RWPE1 (cell line): ENCODE measurements at regions not wholly inside any gene's neighbourhood (a gene's known extent, or its start where the extent isn't known, plus 50 kb on each side); places are given as distances from the start of the nearest gene placed in this dataset.

Source experiments
- CTCF ChIA-PET: fragments of 350-600 bp; sonication (Branson Sonifier 250); formaldehyde crosslinking; extraction: SDS; loops from one replicate; lab custom pipeline; 2021; lab: Yijun Ruan, JAX
- POLR2A ChIA-PET: fragments of 400-600 bp; formaldehyde crosslinking; extraction: SDS; loops from one replicate; lab custom pipeline; 2020; ENCODE audit warnings: antibody characterized with exemption; ENCODE audit not compliant: low non-redundant PET; lab: Yijun Ruan, JAX
- DNase-seq: peaks from one replicate; pipeline ENCODE4 v3.0.0; 2012; ENCODE audit warnings: low spot score
- H3K27ac ChIP-seq: fragments of 450-650 bp; 2 replicates; pipeline ENCODE4 v1.5.1; 2017
- CTCF ChIP-seq: fragments of 450-650 bp; conservative IDR thresholded peaks from 2 replicates; pipeline ENCODE4 v1.5.1; 2017; ENCODE audit warnings: low read depth, mild to moderate bottlenecking

GRCh38 chr1:70616946-70617345 lies 205.9 kb downstream of the CTH start:
- POLR2A ChIA-PET = no interaction called here
- no peak overlapping the region for H3K27ac ChIP-seq
- no peak for DNase-seq
- TF ChIP-seq CTCF = no peak
- CTCF ChIA-PET = no interaction called here

GRCh38 chr1:70617728-70618127 lies 206.7 kb downstream of the CTH start:
- POLR2A ChIA-PET = no interaction called here
- DNase-seq = no peak
- CTCF ChIA-PET = no interaction called here
- no peak for TF ChIP-seq CTCF
- no peak overlapping the region for H3K27ac ChIP-seq

GRCh38 chr1:70627910-70628309 lies 216.8 kb downstream of the CTH start:
- CTCF ChIA-PET = no interaction called here
- no peak for TF ChIP-seq CTCF
- no peak overlapping the region for H3K27ac ChIP-seq

GRCh38 chr1:70628973-70629372 lies 217.9 kb downstream of the CTH start:
- no peak for DNase-seq

More at GRCh38 chr1:70627910-70628309, 216.8 kb downstream of the CTH start:
- POLR2A ChIA-PET = no interaction called here
- no peak for DNase-seq

GRCh38 chr1:70633004-70633403 lies 221.9 kb downstream of the CTH start:
- DNase-seq = no peak
- ChIA-PET CTCF (no interaction called here), POLR2A (no interaction called here)
- TF ChIP-seq CTCF = no peak
- H3K27ac ChIP-seq = no peak overlapping the region

More at GRCh38 chr1:70628973-70629372, 217.9 kb downstream of the CTH start:
- ChIA-PET POLR2A (no interaction called here), CTCF (no interaction called here)
- TF ChIP-seq CTCF = no peak
- H3K27ac ChIP-seq = no peak overlapping the region

GRCh38 chr1:70635868-70636267 lies 224.8 kb downstream of the CTH start:
- no peak for DNase-seq
- CTCF ChIA-PET = no interaction called here
- no peak for TF ChIP-seq CTCF
- POLR2A ChIA-PET = no interaction called here
- no peak overlapping the region for H3K27ac ChIP-seq

- DNase-seq = no peak
- ChIA-PET CTCF (no interaction called here), POLR2A (no interaction called here)
- H3K27ac ChIP-seq = no peak overlapping the region
- no peak for TF ChIP-seq CTCF
These were observed 230.8 kb downstream of the CTH start for GRCh38 chr1:70641868-70642267.
